LNCaP clone FGC (cell line): ENCODE measurements at regions not wholly inside any gene's neighbourhood (a gene's known extent, or its start where the extent isn't known, plus 50 kb on each side); places are given as distances from the start of the nearest gene placed in this dataset.
"Not testable (repeated sequence)": the region's sequence is repeated elsewhere in the genome, so short reads cannot be mapped to it uniquely, and the experiment has no call there.

Experiments used
- DNase-seq: peaks from one replicate; pipeline ENCODE4 v3.0.0-alpha.2; 2011; ENCODE audit warnings: low read depth
- H3K4me3 ChIP-seq: 2 replicates; pipeline ENCODE4 v1.5.1; 2011; ENCODE audit warnings: mild to moderate bottlenecking, low read depth, low read length, control low read depth
- CTCF ChIP-seq: IDR thresholded peaks from 2 replicates; pipeline ENCODE4 v1.5.1; 2012; ENCODE audit warnings: mild to moderate bottlenecking; ENCODE audit not compliant: control insufficient read depth, insufficient read depth; ENCODE audit errors: extremely low read depth

- no peak for TF ChIP-seq CTCF
- H3K4me3 ChIP-seq: no peak overlapping the region
- no peak for DNase-seq
These were observed 572.6 kb upstream of the LUZP2 start for GRCh38 chr11:23924226-23924625.

DNA sequence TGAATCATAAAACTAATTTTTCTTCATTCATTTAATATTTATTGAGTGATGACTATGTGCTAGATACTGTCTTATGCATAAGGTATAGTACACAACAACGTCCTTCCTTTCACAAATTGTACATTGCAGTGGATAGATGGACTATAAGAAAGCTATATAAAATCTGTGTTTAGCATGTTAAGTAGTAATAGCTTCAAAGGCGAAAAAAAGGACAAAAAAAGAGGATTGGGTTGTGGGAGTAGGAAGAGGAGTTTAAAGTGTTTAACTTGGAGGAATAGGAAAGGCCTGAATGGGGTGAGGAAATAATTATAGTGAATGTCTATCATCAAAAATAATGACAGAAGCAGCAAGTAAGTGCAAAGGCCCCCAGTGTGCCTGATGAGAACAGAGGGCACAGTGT lies 565.4 kb upstream of the LUZP2 start:
- no peak for TF ChIP-seq CTCF
- no peak overlapping the region for H3K4me3 ChIP-seq
- DNase-seq: no peak

- no peak for TF ChIP-seq CTCF
- DNase-seq: peak; percentile 44
- no peak overlapping the region for H3K4me3 ChIP-seq
These were observed 564.4 kb upstream of the LUZP2 start for GRCh38 chr11:23932485-23932898.

- TF ChIP-seq CTCF: no peak
- H3K4me3 ChIP-seq: no peak overlapping the region
- no peak for DNase-seq
These were observed 563.1 kb upstream of the LUZP2 start for GRCh38 chr11:23933721-23934120.

DNA sequence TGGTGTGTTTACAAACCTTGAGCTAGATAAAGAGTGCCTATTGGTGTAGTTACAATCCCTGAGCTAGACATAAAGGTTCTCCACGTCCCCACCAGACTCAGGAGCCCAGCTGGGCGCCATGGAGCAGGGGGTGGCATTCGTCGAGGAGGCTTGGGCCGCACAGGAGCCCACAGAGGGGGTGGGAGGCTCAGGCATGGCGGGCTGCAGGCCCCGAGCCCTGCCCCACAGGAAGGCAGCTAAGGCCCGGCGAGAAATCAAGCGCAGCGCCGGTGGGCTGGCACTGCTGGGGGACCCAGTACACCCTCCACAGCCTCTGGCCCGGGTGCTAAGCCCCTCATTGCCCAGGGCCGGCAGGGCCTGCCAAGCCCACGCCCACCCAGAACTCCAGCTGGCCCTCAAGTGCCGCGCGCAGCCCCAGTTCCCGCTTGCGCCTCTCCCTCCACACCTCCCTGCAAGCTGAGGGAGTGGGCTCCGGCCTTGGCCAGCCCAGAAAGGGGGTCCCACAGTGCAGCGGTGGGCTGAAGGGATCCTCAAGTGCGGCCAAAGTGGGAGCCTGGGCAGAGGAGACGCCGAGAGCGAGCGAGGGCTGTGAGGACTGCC lies 562.1 kb upstream of the LUZP2 start:
- not testable (repeated sequence) for DNase-seq, H3K4me3 ChIP-seq

- DNase-seq: not testable (repeated sequence)
These were observed 554.6 kb upstream of the LUZP2 start for GRCh38 chr11:23942117-23942815.

GRCh38 chr11:23944923-23945322 lies 551.9 kb upstream of the LUZP2 start:
- no peak for TF ChIP-seq CTCF
- H3K4me3 ChIP-seq: no peak overlapping the region
- DNase-seq: no peak

More at GRCh38 chr11:23942117-23942815, 554.6 kb upstream of the LUZP2 start:
- H3K4me3 ChIP-seq: not testable (repeated sequence)

DNA sequence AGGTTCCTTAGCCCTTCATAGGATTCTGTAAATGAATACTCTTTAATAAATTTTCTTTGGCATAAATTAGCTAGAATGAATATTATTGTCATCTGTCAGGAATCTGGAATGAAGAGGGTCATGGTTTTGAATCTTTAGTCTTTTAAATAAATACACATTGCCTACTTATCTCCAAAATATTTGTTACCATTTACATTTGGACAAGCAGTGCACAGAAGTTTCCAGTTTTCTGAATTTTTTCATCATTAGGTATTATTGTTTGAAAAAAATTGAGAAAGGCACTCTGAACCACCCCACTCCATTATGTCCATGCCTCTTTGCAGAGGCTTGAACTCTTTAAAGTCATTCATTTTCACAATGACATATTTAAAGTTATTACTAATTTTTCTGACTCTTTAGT lies 549.0 kb upstream of the LUZP2 start:
- TF ChIP-seq CTCF: no peak
- DNase-seq: no peak
- no peak overlapping the region for H3K4me3 ChIP-seq
